Effector memory CD4-positive, alpha-beta T cell (primary cell): ENCODE measurements at regions not wholly inside any gene's neighbourhood (a gene's known extent, or its start where the extent isn't known, plus 50 kb on each side); places are given as distances from the start of the nearest gene placed in this dataset.
"Not testable (repeated sequence)": the region's sequence is repeated elsewhere in the genome, so short reads cannot be mapped to it uniquely, and the experiment has no call there.

Source experiments
- DNase-seq, 3 donors: peaks; one replicate each; pipeline ENCODE4 v3.0.0-alpha.2; 2020
- H3K27ac ChIP-seq: 2 replicates; pipeline ENCODE4 v1.7.0; 2013; ENCODE audit warnings: mild to moderate bottlenecking, low read length, moderate library complexity; ENCODE audit not compliant: insufficient read depth, poor library complexity, severe bottlenecking
- H3K27me3 ChIP-seq: replicated peaks from 2 replicates; pipeline ENCODE4 v1.7.0; 2013; ENCODE audit warnings: mild to moderate bottlenecking, low read length; ENCODE audit not compliant: insufficient read depth, control insufficient read depth, poor library complexity, severe bottlenecking
- H3K36me3 ChIP-seq: 2 replicates; pipeline ENCODE4 v1.7.0; 2013; ENCODE audit warnings: mild to moderate bottlenecking, low read length, moderate library complexity; ENCODE audit not compliant: control insufficient read depth, insufficient read depth
- H3K4me1 ChIP-seq: 2 replicates; pipeline ENCODE4 v1.7.0; 2013; ENCODE audit warnings: low read length, mild to moderate bottlenecking; ENCODE audit not compliant: control insufficient read depth, insufficient read depth, poor library complexity, severe bottlenecking
- H3K4me3 ChIP-seq: 2 replicates; pipeline ENCODE4 v1.7.0; 2013; ENCODE audit warnings: low read length, low read depth, mild to moderate bottlenecking; ENCODE audit not compliant: insufficient read depth, poor library complexity, severe bottlenecking
- H3K9me3 ChIP-seq: 2 replicates; pipeline ENCODE4 v1.7.0; 2013; ENCODE audit warnings: mild to moderate bottlenecking, low read length, moderate library complexity; ENCODE audit not compliant: control insufficient read depth

DNA sequence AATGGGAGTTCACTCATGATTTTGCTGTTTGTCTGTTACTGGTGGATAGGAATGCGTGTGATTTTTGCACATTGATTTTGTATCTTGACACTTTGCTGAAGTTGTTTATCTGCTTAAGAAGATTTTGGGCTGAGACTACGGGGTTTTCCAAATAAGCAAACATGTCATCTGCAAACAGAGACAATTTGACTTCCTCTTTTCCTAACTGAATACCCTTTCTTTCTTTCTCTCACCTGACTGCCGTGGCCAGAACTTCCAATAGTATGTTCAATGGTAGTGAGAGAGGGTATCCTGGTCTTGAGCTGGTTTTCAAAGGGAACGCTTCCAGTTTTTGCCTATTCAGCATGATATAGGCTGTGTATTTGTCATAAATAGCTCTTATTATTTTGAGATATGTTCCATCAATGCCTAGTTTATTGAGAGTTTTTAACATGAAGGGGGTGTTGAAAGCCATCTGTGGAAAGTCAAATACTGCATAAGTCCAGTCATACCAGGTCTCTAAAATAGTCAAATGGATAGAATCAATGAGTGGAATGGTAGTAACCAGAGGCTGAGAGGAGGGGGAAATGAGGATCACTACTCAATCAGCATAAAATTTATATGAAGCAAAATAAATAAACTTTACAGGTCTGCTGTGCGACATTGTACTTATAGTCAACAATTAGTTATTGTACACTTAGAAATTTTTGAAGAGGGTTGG lies 610.4 kb upstream of the ADGRB3 start:
- Histone ChIP-seq H3K9me3 (no peaks in the 10 kb centered on the region), H3K4me3 (no peak overlapping the region), H3K4me1 (no peaks in the 10 kb centered on the region), H3K27ac (no peak overlapping the region), H3K27me3 (no peaks in the 10 kb centered on the region), H3K36me3 (no peaks in the 10 kb centered on the region)
- DNase-seq, result no peak

DNA sequence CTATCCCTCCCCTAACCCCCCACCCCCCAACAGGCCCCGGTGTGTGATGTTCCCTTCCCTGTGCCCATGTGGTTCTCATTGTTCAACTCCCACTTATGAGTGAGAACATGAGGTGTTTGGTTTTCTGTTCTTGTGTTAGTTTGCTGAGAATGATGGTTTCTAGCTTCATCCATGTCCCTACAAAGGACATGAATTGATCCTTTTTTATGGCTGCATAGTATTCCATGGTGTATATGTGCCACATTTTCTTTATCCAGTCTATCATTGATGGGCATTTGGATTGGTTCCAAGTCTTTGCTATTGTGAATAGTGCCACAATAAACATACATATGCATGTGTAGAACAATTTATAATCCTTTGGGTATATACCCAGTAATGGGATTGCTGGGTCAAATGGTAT lies 612.1 kb upstream of the ADGRB3 start:
- H3K9me3 ChIP-seq, H3K4me1 ChIP-seq, DNase-seq, H3K27me3 ChIP-seq, H3K36me3 ChIP-seq, H3K4me3 ChIP-seq, H3K27ac ChIP-seq: not testable (repeated sequence)

DNA sequence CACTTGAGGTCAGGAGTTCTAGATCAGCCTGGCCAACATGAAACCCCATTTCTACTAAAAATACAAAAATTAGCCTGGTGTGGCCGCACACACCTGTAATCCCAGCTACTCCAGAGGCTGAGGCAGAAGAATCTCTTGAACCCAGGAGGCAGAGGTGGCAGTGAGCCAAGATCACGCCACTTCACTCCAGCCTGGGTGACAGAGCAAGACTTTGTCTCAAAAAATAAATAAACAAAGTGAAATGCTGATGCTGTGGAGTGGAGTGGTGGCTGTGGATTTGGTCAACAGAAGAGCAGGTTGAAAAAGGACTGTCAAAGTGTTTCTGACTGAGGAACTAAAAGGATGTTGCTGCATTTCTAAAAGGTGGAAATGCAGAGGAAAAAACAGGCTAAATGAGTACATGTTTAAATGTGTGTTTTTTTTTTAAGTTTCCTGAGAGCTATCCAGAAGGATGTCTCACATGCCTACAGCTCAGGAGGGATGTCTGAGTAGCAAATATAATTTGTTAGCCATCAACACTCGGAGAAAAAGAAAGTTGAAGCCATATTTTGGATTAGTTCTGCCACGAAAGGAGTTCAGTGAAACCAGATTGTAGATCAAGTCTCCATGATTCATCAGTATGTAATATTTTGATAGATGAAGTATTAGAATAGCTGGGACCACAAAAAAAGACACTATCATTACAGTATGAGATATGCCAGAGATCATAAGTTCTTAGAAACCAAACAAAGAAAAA lies 621.1 kb upstream of the ADGRB3 start:
- DNase-seq, result no peak
- no peaks in the 10 kb centered on the region for H3K9me3 ChIP-seq
- no peaks in the 10 kb centered on the region for H3K36me3 ChIP-seq
- no peak overlapping the region for H3K27ac ChIP-seq
- H3K4me1 ChIP-seq, result no peaks in the 10 kb centered on the region
- no peaks in the 10 kb centered on the region for H3K27me3 ChIP-seq
- H3K4me3 ChIP-seq, result no peak overlapping the region

DNA sequence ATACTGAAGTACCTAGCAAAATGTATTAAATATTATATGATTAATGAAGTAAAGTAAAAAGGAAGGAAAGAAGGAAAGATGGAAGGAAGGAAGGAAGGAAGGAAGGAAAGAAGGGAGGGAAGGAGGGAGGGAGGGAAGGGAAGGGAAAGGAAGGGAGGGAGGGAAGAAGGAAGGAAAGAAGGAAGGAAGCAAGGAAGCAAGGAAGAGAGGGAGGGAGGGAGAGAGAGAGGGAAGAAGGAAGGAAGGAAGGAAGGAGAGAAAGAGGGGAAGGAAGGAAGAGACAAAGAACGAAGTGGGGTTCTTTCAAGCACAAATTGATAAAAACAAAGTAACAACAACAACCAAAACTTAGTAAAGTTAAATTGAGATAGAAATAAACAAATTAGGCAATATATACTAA lies 622.3 kb upstream of the ADGRB3 start:
- no peak overlapping the region for H3K27ac ChIP-seq
- DNase-seq, result no peak
- H3K27me3 ChIP-seq, result no peaks in the 10 kb centered on the region
- no peak overlapping the region for H3K4me3 ChIP-seq
- no peaks in the 10 kb centered on the region for H3K36me3 ChIP-seq
- no peaks in the 10 kb centered on the region for H3K9me3 ChIP-seq
- no peaks in the 10 kb centered on the region for H3K4me1 ChIP-seq

DNA sequence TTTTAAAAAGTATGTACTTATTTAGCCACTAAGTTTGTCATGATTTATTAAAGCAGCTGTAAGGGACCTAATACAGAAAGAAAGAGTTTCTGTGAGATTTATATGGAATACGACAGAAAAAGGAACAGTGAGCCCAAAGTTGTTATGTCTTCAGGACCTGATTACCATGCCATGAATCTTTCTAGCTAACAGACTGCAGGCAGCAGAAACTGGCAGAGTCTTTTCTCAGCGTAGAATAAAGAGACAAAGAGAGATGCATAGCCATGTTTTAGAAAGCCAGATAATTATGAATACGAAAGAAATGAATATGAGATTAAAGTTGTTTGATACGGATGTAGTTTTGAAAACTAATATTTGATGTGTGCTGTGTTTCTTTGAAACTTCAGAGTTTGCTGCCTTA lies 624.1 kb upstream of the ADGRB3 start:
- no peaks in the 10 kb centered on the region for H3K4me1 ChIP-seq
- H3K27ac ChIP-seq, result no peak overlapping the region
- DNase-seq, result no peak
- H3K4me3 ChIP-seq, result no peak overlapping the region
- no peaks in the 10 kb centered on the region for H3K36me3 ChIP-seq
- H3K9me3 ChIP-seq, result no peaks in the 10 kb centered on the region
- no peaks in the 10 kb centered on the region for H3K27me3 ChIP-seq

DNA sequence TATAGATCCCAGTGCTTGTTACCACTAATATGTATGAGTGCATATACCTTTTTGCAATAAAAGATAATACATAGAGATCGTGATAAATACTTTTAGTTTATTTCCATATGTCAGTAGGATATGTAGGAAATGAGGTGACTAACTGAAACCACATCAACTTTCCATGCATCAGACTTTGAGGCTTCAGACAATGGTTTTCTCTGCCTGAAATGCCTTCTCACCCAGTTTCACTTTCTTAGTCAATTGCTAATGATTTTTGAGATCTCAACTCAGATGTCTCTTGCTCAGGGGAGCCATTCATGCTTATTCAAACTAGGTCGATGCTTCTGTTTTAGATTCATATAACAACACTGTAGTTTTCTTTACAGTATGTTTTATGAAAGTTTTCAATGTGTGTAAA lies 626.6 kb upstream of the ADGRB3 start:
- Histone ChIP-seq H3K9me3 (no peaks in the 10 kb centered on the region), H3K27ac (no peak overlapping the region), H3K27me3 (no peaks in the 10 kb centered on the region), H3K36me3 (no peaks in the 10 kb centered on the region), H3K4me1 (no peaks in the 10 kb centered on the region), H3K4me3 (no peak overlapping the region)
- no peak for DNase-seq

DNA sequence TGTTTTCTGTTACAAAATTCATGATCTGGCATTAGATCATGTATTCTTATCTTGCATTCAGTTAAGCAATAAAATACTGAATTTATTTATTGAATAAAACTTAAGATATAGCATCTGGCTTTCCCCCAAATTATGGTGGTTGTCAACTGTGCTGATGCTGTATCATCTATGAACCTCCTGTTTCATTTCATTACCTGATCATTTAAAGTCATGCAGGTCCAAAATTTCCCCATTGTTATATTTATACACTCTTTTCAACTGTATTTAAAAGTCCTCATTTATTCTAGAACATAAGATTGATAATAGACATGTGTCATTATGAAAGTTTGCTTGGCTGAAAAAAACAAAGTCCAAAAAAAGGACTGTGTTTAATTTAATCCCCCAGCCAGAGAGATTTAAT lies 627.4 kb upstream of the ADGRB3 start:
- no peak overlapping the region for H3K4me3 ChIP-seq

DNA sequence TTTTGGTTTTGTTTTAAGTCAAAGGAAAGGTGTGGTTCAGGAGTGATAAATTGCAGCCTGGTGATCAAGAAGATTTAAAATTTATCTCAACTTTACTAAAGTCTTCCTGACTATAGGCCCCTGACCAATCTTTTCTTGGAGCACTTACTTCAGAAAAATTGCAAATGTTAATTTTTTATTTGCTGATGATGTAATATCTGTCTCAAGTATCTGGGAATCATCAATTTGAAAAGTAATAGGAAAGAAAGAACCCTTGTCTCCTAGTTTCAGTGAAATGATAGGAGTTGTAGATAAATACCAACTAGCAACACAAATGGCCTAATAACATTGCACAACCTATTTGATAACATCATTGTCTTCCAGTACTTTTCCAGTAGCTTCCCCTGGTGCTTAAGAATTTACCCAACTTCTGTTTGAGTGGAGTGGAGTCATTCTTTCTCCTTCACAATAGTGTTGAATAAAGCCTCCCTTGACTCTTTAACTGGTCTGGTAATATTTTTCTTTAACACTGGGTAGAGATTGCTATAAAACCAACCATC lies 648.3 kb upstream of the ADGRB3 start:
- DNase-seq, result no peak
- H3K4me3 ChIP-seq, result no peak overlapping the region
- no peaks in the 10 kb centered on the region for H3K4me1 ChIP-seq
- H3K27me3 ChIP-seq, result no peaks in the 10 kb centered on the region
- H3K27ac ChIP-seq, result no peak overlapping the region
- H3K36me3 ChIP-seq, result no peaks in the 10 kb centered on the region
- no peaks in the 10 kb centered on the region for H3K9me3 ChIP-seq

More for the DNA sequence above, 627.4 kb upstream of the ADGRB3 start:
- H3K9me3 ChIP-seq, result no peaks in the 10 kb centered on the region
- H3K27me3 ChIP-seq, result no peaks in the 10 kb centered on the region
- H3K27ac ChIP-seq, result no peak overlapping the region
- no peak for DNase-seq
- no peaks in the 10 kb centered on the region for H3K4me1 ChIP-seq
- no peaks in the 10 kb centered on the region for H3K36me3 ChIP-seq

DNA sequence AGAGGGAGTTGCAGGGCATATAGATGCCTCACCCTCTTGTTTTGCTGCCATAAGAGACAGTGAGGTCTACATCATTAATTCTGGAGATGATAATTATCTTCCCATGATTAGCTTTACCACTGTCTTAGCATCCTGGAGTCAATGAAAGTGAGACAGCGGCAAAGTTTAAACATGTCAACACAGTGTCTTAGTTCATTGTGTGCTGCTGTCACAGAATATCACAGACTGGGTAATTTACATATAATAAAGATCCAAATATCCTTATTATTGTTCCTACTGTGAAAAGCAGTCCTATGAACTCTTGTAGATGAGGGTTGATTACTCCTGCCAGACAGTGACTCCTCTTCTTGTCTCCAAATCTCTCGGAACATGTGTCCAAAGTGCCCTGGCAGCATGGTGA lies 658.6 kb upstream of the ADGRB3 start:
- H3K27me3 ChIP-seq, result no peaks in the 10 kb centered on the region
- H3K4me1 ChIP-seq, result no peaks in the 10 kb centered on the region
- no peaks in the 10 kb centered on the region for H3K9me3 ChIP-seq
- H3K36me3 ChIP-seq, result no peaks in the 10 kb centered on the region
- DNase-seq, result no peak
- no peak overlapping the region for H3K4me3 ChIP-seq
- H3K27ac ChIP-seq, result no peak overlapping the region

DNA sequence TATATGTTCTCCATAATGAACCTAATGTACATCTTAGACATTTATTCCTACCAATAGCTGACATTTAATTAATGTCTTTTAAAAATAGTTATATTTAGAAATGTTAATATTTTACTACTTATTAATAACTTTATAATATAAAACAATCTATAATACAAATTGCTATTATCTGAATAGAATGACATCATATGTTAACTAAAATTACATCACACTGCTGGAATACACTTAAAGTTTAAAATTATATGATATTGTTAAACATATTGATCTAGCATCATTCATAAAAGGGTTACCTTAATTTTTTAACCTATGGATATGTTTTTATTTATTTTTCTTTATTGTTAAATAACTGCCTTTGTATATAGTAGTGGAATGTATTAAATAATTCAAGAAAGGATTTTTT lies 660.2 kb upstream of the ADGRB3 start:
- Histone ChIP-seq H3K27me3 (no peaks in the 10 kb centered on the region), H3K4me1 (no peaks in the 10 kb centered on the region), H3K27ac (no peak overlapping the region), H3K9me3 (no peaks in the 10 kb centered on the region), H3K4me3 (no peak overlapping the region), H3K36me3 (no peaks in the 10 kb centered on the region)
- DNase-seq, result no peak
